Mucosa of descending colon (tissue), 3 donors: ENCODE measurements at regions not wholly inside any gene's neighbourhood (a gene's known extent, or its start where the extent isn't known, plus 50 kb on each side); places are given as distances from the start of the nearest gene placed in this dataset.

ENCODE experiments used
- ATAC-seq: fragments of 200-7000 bp; cut with Tn5 transposase; one replicate; pipeline ENCODE4 v1.9.1; 2020; ENCODE audit warnings: mild to moderate bottlenecking, moderate library complexity
- DNase-seq, 3 donors: peaks; one replicate each; pipeline ENCODE4 v3.0.0-alpha.2; 2020
- H3K36me3 ChIP-seq: fragments of 200-600 bp; one replicate; pipeline ENCODE4 v1.8.0; 2021; ENCODE audit warnings: low read depth, mild to moderate bottlenecking
- H3K4me1 ChIP-seq: fragments of 200-600 bp; one replicate; pipeline ENCODE4 v1.8.0; 2021; ENCODE audit warnings: low read depth, mild to moderate bottlenecking
- H3K4me3 ChIP-seq: fragments of 200-600 bp; one replicate; pipeline ENCODE4 v1.8.0; 2021; ENCODE audit warnings: mild to moderate bottlenecking
- H3K9me3 ChIP-seq: fragments of 200-600 bp; one replicate; pipeline ENCODE4 v1.8.0; 2021; ENCODE audit warnings: mild to moderate bottlenecking
- intact Hi-C, 2 donors: fragments of 100-400 bp; cut with DNase I in 1 of 2; cut with micrococcal nuclease in 1 of 2; formaldehyde crosslinking; loops; one replicate each; pipeline versions ENCODE4 v1.11.0 to v1.11.1; 2022; cut with DNase I, micrococcal nuclease
- TF ChIP-seq, protein P1 (sequence below): fragments of 200-600 bp; IDR thresholded peaks from one replicate; pipeline ENCODE4 v1.8.0; 2022; ENCODE audit warnings: antibody characterized with exemption, mild to moderate bottlenecking
- donor health status: DM: no; HTN: no; CAD: no; lungs with moderate emphysema.
- donor health status: DM: no; HTN: no; CAD: no.
- donor health status: DM: no; HTN: yes; CAD: no.

DNA sequence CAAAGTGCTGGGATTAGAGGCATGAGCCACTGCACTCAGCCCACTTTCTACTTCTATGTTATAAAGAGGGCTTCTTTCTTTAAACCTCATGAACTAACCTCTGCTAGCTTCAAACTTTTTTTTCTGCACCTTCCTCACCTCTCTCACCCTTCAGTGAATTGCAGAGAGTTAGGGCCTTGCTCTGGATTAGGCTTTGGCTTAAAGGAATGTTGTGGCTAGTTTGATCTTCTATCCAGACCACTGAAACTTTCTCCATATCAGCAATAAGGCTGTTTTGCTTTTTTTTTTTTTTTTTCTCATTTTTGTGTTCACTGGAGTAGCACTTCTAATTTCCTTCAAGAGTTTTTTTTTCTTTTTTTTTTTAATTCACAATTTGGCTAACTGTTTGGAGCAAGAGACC, 216.4 kb upstream of the MAP3K1 start:
- ATAC-seq (no peak), DNase-seq (no peak)
- TF ChIP-seq, protein P1, sequence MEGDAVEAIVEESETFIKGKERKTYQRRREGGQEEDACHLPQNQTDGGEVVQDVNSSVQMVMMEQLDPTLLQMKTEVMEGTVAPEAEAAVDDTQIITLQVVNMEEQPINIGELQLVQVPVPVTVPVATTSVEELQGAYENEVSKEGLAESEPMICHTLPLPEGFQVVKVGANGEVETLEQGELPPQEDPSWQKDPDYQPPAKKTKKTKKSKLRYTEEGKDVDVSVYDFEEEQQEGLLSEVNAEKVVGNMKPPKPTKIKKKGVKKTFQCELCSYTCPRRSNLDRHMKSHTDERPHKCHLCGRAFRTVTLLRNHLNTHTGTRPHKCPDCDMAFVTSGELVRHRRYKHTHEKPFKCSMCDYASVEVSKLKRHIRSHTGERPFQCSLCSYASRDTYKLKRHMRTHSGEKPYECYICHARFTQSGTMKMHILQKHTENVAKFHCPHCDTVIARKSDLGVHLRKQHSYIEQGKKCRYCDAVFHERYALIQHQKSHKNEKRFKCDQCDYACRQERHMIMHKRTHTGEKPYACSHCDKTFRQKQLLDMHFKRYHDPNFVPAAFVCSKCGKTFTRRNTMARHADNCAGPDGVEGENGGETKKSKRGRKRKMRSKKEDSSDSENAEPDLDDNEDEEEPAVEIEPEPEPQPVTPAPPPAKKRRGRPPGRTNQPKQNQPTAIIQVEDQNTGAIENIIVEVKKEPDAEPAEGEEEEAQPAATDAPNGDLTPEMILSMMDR: no peak
- no peak overlapping the region for H3K4me3 ChIP-seq
- H3K36me3 ChIP-seq: no peaks in the 10 kb centered on the region
- H3K4me1 ChIP-seq: no peaks in the 10 kb centered on the region
- H3K9me3 ChIP-seq: no peaks in the 10 kb centered on the region
- intact Hi-C loops: no loop called here

DNA sequence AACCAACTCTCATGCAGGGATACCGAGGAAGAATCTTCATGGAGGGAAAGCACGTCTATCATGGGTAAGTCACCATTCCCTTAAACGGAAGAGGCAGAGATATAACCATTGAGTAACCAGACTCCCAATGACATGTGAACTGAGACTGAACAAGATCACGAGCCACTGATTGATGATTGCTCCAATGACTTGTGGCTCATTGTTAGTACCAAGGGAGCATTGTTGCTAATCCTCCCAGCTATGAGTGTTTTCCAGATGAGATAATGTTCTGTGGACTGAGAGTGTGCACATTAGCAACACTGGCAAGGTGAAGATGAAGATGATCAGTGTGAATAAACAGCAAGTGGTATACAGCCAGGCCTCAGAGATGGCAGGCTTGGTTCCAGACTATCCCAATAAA, 219.2 kb upstream of the MAP3K1 start:
- Histone ChIP-seq H3K4me1 (no peaks in the 10 kb centered on the region), H3K9me3 (no peaks in the 10 kb centered on the region), H3K36me3 (no peaks in the 10 kb centered on the region), H3K4me3 (no peak overlapping the region)
- intact Hi-C loops: no loop called here
- ATAC-seq: no peak
- no peak for DNase-seq
- TF ChIP-seq, protein P1: no peak

DNA sequence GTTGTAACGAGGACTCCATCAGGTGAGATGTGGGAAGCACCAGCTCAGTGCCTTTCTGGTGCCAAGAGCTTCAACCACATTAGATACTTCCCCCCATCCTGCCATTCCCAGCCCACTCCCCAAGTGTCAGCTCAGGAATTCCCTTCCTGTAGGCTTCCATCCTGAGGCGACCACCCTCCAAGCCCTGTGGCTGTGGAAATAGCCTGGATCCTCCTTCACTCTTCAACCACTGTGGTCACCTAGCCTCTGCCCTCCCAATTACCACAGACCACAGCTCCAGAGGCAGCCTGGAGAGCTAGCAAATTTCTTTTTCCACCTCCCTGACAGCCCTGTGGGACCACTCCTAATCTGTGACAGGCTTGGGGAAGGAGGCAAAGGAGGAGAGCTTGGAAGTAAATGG, 219.8 kb upstream of the MAP3K1 start:
- no peak overlapping the region for H3K4me3 ChIP-seq
- no peak for ATAC-seq
- intact Hi-C loops: no loop called here
- H3K4me1 ChIP-seq: no peaks in the 10 kb centered on the region
- TF ChIP-seq, protein P1: no peak
- no peaks in the 10 kb centered on the region for H3K9me3 ChIP-seq
- no peaks in the 10 kb centered on the region for H3K36me3 ChIP-seq
- DNase-seq: no peak

DNA sequence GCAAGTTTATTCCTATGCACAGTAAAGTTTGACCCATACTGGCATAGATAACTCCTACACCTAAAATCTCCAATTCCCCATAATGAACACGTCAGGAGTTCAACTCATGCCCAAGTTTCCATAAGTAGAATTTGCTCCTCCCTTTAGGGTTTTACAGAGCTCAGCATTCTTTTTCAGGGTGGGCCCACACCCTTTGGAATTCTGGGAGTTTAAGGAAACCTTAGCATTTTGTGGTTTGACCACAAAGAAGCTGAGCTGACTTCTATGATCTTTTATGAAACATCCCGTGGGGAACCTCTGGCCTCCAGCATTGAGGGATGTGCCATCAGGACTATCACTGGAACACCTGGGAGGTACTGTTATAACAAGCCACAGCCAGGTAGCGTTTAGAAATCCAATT, 220.6 kb upstream of the MAP3K1 start:
- DNase-seq (no peak), ATAC-seq (no peak)
- TF ChIP-seq, protein P1: no peak
- Histone ChIP-seq H3K4me3 (no peak overlapping the region), H3K9me3 (no peaks in the 10 kb centered on the region), H3K36me3 (no peaks in the 10 kb centered on the region), H3K4me1 (no peaks in the 10 kb centered on the region)
- intact Hi-C loops: no loop called here

DNA sequence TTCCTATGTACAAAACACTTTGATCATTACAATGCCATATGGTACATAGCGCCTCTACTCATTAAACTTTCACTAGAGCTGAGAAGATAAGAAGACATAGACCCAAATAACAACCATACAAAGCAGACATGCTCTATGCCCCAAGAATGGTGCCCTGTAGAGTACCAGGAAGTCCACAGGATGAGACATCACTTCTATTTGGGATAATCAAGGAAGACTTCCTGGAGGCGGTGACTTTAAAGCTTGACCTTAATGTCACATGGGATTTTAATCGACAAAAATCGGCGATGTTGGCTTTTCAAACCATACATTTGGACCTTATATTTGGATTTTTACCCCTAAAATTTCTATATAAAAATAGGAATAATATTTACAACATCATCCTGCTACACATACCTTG, 224.3 kb upstream of the MAP3K1 start:
- intact Hi-C loops: no loop called here
- H3K4me3 ChIP-seq: no peak overlapping the region
- TF ChIP-seq, protein P1: no peak
- ATAC-seq: no peak
- DNase-seq: no peak
- H3K9me3 ChIP-seq: no peaks in the 10 kb centered on the region
- no peaks in the 10 kb centered on the region for H3K4me1 ChIP-seq
- H3K36me3 ChIP-seq: no peaks in the 10 kb centered on the region

DNA sequence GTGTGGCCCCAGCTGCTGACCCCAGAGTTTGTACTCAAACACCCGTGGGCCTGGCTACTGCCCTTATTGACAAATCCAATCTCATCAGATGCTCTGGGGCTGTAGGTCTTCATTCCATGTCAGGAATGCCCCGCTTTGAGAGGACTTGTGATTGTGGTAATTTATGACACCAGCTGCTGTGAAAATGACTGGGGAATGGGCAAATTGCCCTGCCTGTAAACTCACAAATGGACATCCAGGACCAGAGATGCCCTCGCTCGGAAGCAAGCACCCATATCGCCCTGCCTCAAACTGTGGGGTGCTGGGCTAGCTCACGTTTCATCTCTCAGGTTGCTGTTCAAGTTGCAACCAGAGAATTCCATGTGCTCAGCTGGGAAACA, 225.9 kb upstream of the MAP3K1 start:
- H3K36me3 ChIP-seq: no peaks in the 10 kb centered on the region
- intact Hi-C loops: no loop called here
- no peaks in the 10 kb centered on the region for H3K4me1 ChIP-seq
- TF ChIP-seq, protein P1: no peak
- no peaks in the 10 kb centered on the region for H3K9me3 ChIP-seq
- H3K4me3 ChIP-seq: no peak overlapping the region
- DNase-seq (no peak), ATAC-seq (no peak)
